Type B pancreatic cell (in vitro differentiated cells): ENCODE measurements at regions not wholly inside any gene's neighbourhood (a gene's known extent, or its start where the extent isn't known, plus 50 kb on each side); places are given as distances from the start of the nearest gene placed in this dataset.

Experiments
- DNase-seq: peaks from one replicate; pipeline ENCODE4 v3.0.0; 2021; ENCODE audit warnings: mixed read lengths; ENCODE audit not compliant: unreplicated experiment; ENCODE audit errors: extremely low spot score
- H3K27ac Mint-ChIP-seq: 2 replicates; pipeline ENCODE4 v1.8.0; 2021; ENCODE audit warnings: mild to moderate bottlenecking, mixed read lengths
- H3K27me3 Mint-ChIP-seq: 2 replicates; pipeline ENCODE4 v1.8.0; 2021; ENCODE audit warnings: mixed read lengths
- H3K36me3 Mint-ChIP-seq: 2 replicates; pipeline ENCODE4 v1.8.0; 2021; ENCODE audit warnings: mixed read lengths
- H3K4me1 Mint-ChIP-seq: one replicate; pipeline ENCODE4 v1.8.0; 2021; ENCODE audit warnings: mixed read lengths; ENCODE audit not compliant: unreplicated experiment
- H3K4me3 Mint-ChIP-seq: 2 replicates; pipeline ENCODE4 v1.8.0; 2021; ENCODE audit warnings: mild to moderate bottlenecking, mixed read lengths
- H3K9me3 Mint-ChIP-seq: 2 replicates; pipeline ENCODE4 v1.8.0; 2021; ENCODE audit warnings: mixed read lengths
- TF ChIP-seq, protein P1 (sequence below): fragments of 200-600 bp; sonication (generic); conservative IDR thresholded peaks from 2 replicates; pipeline ENCODE4 v1.5.0; 2021; ENCODE audit warnings: antibody characterized with exemption, mild to moderate bottlenecking

GRCh38 chr2:4483050-4483449, 779.7 kb downstream of the DCDC2C start:
- H3K4me3 Mint-ChIP-seq = no peak overlapping the region
- H3K27me3 Mint-ChIP-seq = no peaks in the 10 kb centered on the region
- no peak for DNase-seq

DNA sequence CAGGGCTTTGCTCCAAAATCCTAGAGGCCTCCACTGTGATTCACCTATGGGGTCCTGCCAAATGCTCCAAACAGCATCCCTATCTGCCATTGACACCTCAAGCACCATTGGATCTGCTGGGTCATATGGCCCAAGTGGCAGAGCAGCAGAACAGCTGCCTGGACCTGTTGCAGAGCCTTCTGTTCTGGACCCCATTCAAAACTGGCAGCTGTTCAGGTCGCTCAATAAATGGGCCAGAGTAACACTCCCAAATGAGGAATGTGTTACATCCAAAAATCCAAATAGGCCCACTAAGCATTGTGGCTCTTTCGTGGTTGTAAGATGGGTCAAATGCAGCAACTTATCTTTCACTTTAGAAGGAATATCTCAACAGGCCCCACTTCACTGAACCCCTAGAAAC, 783.6 kb downstream of the DCDC2C start:
- Mint-ChIP-seq H3K36me3 (no peaks in the 10 kb centered on the region), H3K9me3 (peaks cover 15% of the 10 kb centered on the region), H3K4me1 (no peaks in the 10 kb centered on the region), H3K27me3 (no peaks in the 10 kb centered on the region), H3K4me3 (no peak overlapping the region), H3K27ac (no peak overlapping the region)
- TF ChIP-seq, protein P1, sequence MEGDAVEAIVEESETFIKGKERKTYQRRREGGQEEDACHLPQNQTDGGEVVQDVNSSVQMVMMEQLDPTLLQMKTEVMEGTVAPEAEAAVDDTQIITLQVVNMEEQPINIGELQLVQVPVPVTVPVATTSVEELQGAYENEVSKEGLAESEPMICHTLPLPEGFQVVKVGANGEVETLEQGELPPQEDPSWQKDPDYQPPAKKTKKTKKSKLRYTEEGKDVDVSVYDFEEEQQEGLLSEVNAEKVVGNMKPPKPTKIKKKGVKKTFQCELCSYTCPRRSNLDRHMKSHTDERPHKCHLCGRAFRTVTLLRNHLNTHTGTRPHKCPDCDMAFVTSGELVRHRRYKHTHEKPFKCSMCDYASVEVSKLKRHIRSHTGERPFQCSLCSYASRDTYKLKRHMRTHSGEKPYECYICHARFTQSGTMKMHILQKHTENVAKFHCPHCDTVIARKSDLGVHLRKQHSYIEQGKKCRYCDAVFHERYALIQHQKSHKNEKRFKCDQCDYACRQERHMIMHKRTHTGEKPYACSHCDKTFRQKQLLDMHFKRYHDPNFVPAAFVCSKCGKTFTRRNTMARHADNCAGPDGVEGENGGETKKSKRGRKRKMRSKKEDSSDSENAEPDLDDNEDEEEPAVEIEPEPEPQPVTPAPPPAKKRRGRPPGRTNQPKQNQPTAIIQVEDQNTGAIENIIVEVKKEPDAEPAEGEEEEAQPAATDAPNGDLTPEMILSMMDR = no peak
- DNase-seq = no peak

More at GRCh38 chr2:4483050-4483449, 779.7 kb downstream of the DCDC2C start:
- Mint-ChIP-seq H3K36me3 (no peaks in the 10 kb centered on the region), H3K4me1 (no peaks in the 10 kb centered on the region), H3K9me3 (peaks cover 8% of the 10 kb centered on the region), H3K27ac (no peak overlapping the region)
- TF ChIP-seq, protein P1 = no peak

- Mint-ChIP-seq H3K27me3 (no peaks in the 10 kb centered on the region), H3K9me3 (no peaks in the 10 kb centered on the region), H3K36me3 (no peaks in the 10 kb centered on the region), H3K4me3 (no peak overlapping the region), H3K4me1 (no peaks in the 10 kb centered on the region), H3K27ac (no peak overlapping the region)
- DNase-seq = no peak
- TF ChIP-seq, protein P1 = no peak
Measured at GRCh38 chr2:4499316-4500030, 796.1 kb downstream of the DCDC2C start.

DNA sequence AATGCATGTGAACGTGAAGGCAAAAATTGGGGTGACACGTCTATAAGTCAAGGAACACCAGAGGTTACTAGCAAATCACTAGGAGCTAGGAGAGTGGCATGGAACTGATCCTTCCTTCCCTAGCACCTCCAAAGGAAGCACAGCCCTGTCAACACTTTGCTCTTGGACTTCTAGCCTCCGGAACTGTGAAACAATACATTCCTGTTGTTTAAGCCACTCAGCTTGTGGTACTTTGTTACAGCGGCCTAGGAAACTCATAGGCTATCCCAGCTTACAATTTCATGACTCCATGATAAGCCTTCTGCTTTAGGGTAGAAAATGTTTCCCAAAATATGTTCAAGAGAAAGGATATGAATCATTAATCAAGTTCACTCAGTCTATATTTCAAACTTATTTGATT, 798.1 kb downstream of the DCDC2C start:
- TF ChIP-seq, protein P1 = no peak
- Mint-ChIP-seq H3K36me3 (no peaks in the 10 kb centered on the region), H3K9me3 (no peaks in the 10 kb centered on the region)

DNA sequence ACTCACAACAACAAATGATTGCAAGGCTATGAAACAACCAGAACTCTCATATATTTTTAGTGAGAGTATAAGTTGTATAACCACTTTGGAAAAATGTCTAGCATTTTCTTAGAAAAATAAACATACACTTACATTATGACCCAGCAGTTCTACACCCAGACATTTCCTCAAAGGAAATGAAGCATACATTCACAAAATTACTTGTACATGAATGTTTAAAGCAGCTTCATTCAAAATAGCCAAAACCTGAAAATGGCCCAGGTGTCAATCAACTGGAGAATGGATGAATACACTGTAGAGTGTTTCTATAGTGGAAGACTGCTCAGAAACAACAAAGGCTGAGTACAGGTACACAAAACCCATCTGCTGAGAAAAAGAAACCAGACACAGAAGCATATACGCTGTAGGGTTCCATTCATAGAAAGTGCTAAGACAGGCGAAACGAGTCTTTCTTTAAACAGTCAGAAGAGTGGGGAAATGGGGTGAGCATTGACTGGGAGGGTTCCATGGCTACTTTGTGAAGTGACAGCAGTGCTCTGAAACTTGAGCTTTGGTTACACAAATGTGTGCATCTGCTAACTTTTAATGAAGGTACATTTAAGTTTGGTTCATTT, 799.0 kb downstream of the DCDC2C start:
- DNase-seq = no peak
- Mint-ChIP-seq H3K4me1 (no peaks in the 10 kb centered on the region), H3K27me3 (no peaks in the 10 kb centered on the region), H3K27ac (no peak overlapping the region), H3K4me3 (no peak overlapping the region), H3K9me3 (no peaks in the 10 kb centered on the region), H3K36me3 (no peaks in the 10 kb centered on the region)
- TF ChIP-seq, protein P1 = no peak

More for the DNA sequence above, 798.1 kb downstream of the DCDC2C start:
- no peak for DNase-seq
- Mint-ChIP-seq H3K27me3 (no peaks in the 10 kb centered on the region), H3K4me1 (no peaks in the 10 kb centered on the region), H3K27ac (no peak overlapping the region), H3K4me3 (no peak overlapping the region)
